Chondrocyte (in vitro differentiated cells): ENCODE measurements at regions not wholly inside any gene's neighbourhood (a gene's known extent, or its start where the extent isn't known, plus 50 kb on each side); places are given as distances from the start of the nearest gene placed in this dataset.

Experiments
- DNase-seq: peaks from one replicate; pipeline ENCODE4 v3.0.0; 2021; ENCODE audit warnings: mixed read lengths, low spot score
- H3K27ac Mint-ChIP-seq: one replicate; pipeline ENCODE4 v1.8.0; 2021; ENCODE audit warnings: mild to moderate bottlenecking, moderate library complexity, mixed read lengths; ENCODE audit not compliant: unreplicated experiment
- H3K27me3 Mint-ChIP-seq: 2 replicates; pipeline ENCODE4 v1.8.0; 2021; ENCODE audit warnings: low read depth, mixed read lengths
- H3K36me3 Mint-ChIP-seq: 2 replicates; pipeline ENCODE4 v1.8.0; 2021; ENCODE audit warnings: low read depth, mixed read lengths
- H3K4me1 Mint-ChIP-seq: 2 replicates; pipeline ENCODE4 v1.8.0; 2021; ENCODE audit warnings: low read depth, mild to moderate bottlenecking, mixed read lengths
- H3K4me3 Mint-ChIP-seq: one replicate; pipeline ENCODE4 v1.8.0; 2021; ENCODE audit warnings: mild to moderate bottlenecking, moderate library complexity, mixed read lengths; ENCODE audit not compliant: unreplicated experiment
- H3K9me3 Mint-ChIP-seq: 2 replicates; pipeline ENCODE4 v1.8.0; 2021; ENCODE audit warnings: low read depth, mixed read lengths
- CTCF ChIP-seq: fragments of 200-600 bp; sonication (generic); IDR thresholded peaks from 2 replicates; pipeline ENCODE4 v1.5.0; 2021; ENCODE audit warnings: antibody characterized with exemption, mild to moderate bottlenecking, moderate library complexity

GRCh38 chr11:8776209-8776608, 93.6 kb downstream of the RPL27A start:
- peak overlapping the region; percentile 62 for H3K27ac Mint-ChIP-seq

GRCh38 chr11:8777907-8778767, 95.5 kb downstream of the RPL27A start:
- TF ChIP-seq CTCF, result no peak
- H3K4me1 Mint-ChIP-seq, result peaks cover 66% of the 10 kb centered on the region
- no peak overlapping the region for H3K4me3 Mint-ChIP-seq
- peak overlapping the region; percentile 86 for H3K27ac Mint-ChIP-seq
- no peak for DNase-seq
- peaks cover 10% of the 10 kb centered on the region for H3K36me3 Mint-ChIP-seq
- H3K27me3 Mint-ChIP-seq, result no peaks in the 10 kb centered on the region
- no peaks in the 10 kb centered on the region for H3K9me3 Mint-ChIP-seq

More at GRCh38 chr11:8776209-8776608, 93.6 kb downstream of the RPL27A start:
- peaks cover 7% of the 10 kb centered on the region for H3K36me3 Mint-ChIP-seq
- H3K27me3 Mint-ChIP-seq, result no peaks in the 10 kb centered on the region
- H3K4me1 Mint-ChIP-seq, result peaks cover 84% of the 10 kb centered on the region
- no peak for TF ChIP-seq CTCF
- no peaks in the 10 kb centered on the region for H3K9me3 Mint-ChIP-seq
- no peak for DNase-seq
- H3K4me3 Mint-ChIP-seq, result no peak overlapping the region

- H3K27ac Mint-ChIP-seq, result peak overlapping the region; percentile 86
- no peak for TF ChIP-seq CTCF
- no peak overlapping the region for H3K4me3 Mint-ChIP-seq
- no peaks in the 10 kb centered on the region for H3K27me3 Mint-ChIP-seq
- no peak for DNase-seq
- peaks cover 13% of the 10 kb centered on the region for H3K36me3 Mint-ChIP-seq
- H3K4me1 Mint-ChIP-seq, result peaks cover 56% of the 10 kb centered on the region
- H3K9me3 Mint-ChIP-seq, result no peaks in the 10 kb centered on the region
Measured at GRCh38 chr11:8779107-8779506, 96.5 kb downstream of the RPL27A start.

GRCh38 chr11:8779732-8780131, 97.1 kb downstream of the RPL27A start:
- Mint-ChIP-seq H3K36me3 (peaks cover 13% of the 10 kb centered on the region), H3K27ac (peak overlapping the region; percentile 86), H3K4me3 (no peak overlapping the region), H3K27me3 (no peaks in the 10 kb centered on the region), H3K4me1 (peaks cover 52% of the 10 kb centered on the region), H3K9me3 (no peaks in the 10 kb centered on the region)
- TF ChIP-seq CTCF, result no peak
- no peak for DNase-seq

GRCh38 chr11:8784954-8785353, 102.4 kb downstream of the RPL27A start:
- Mint-ChIP-seq H3K9me3 (no peaks in the 10 kb centered on the region), H3K36me3 (peaks cover 7% of the 10 kb centered on the region), H3K27ac (no peak overlapping the region), H3K4me1 (peaks cover 36% of the 10 kb centered on the region), H3K27me3 (no peaks in the 10 kb centered on the region), H3K4me3 (no peak overlapping the region)
- no peak for TF ChIP-seq CTCF
- DNase-seq, result no peak
